Kidney epithelial cell (primary cell): ENCODE measurements at regions not wholly inside any gene's neighbourhood (a gene's known extent, or its start where the extent isn't known, plus 50 kb on each side); places are given as distances from the start of the nearest gene placed in this dataset.

Experiments used
- DNase-seq: peaks from one replicate; pipeline ENCODE4 v3.0.0-alpha.2; 2010; ENCODE audit warnings: low read depth
- H3K27me3 ChIP-seq: 2 replicates; pipeline ENCODE4 v1.6.0; 2011; ENCODE audit warnings: low read length; ENCODE audit not compliant: control insufficient read depth, insufficient read depth
- H3K36me3 ChIP-seq: 2 replicates; pipeline ENCODE4 v1.5.1; 2011; ENCODE audit warnings: low read length; ENCODE audit not compliant: control insufficient read depth, insufficient read depth
- H3K4me3 ChIP-seq: 2 replicates; pipeline ENCODE4 v1.5.1; 2011; ENCODE audit warnings: low read depth, mild to moderate bottlenecking, control low read depth, low read length
- CTCF ChIP-seq: IDR thresholded peaks from 2 replicates; pipeline ENCODE4 v1.5.1; 2011; ENCODE audit warnings: mild to moderate bottlenecking, moderate library complexity, low read length, control low read depth, inconsistent platforms; ENCODE audit not compliant: insufficient read depth, poor library complexity, severe bottlenecking

GRCh38 chr7:45246339-45246738 is 88.7 kb downstream of the RAMP3 start:
- Histone ChIP-seq H3K4me3 (no peak overlapping the region), H3K36me3 (no peaks in the 10 kb centered on the region), H3K27me3 (peaks cover 2% of the 10 kb centered on the region)
- no peak for DNase-seq
- no peak for TF ChIP-seq CTCF

- H3K4me3 ChIP-seq = no peak overlapping the region
- H3K27me3 ChIP-seq = no peaks in the 10 kb centered on the region
- no peak for TF ChIP-seq CTCF
- no peak for DNase-seq
- H3K36me3 ChIP-seq = no peaks in the 10 kb centered on the region
These were observed 94.7 kb downstream of the RAMP3 start for GRCh38 chr7:45252248-45252647.

- Histone ChIP-seq H3K36me3 (no peaks in the 10 kb centered on the region), H3K27me3 (no peaks in the 10 kb centered on the region), H3K4me3 (no peak overlapping the region)
- TF ChIP-seq CTCF = no peak
- DNase-seq = no peak
These were observed 95.3 kb downstream of the RAMP3 start for GRCh38 chr7:45252857-45253256.

- Histone ChIP-seq H3K4me3 (no peak overlapping the region), H3K27me3 (no peaks in the 10 kb centered on the region), H3K36me3 (no peaks in the 10 kb centered on the region)
- TF ChIP-seq CTCF = no peak
- DNase-seq = no peak
These were observed 95.8 kb downstream of the RAMP3 start for GRCh38 chr7:45253368-45253767.

GRCh38 chr7:45255187-45255586 is 97.6 kb downstream of the RAMP3 start:
- DNase-seq = no peak
- peaks cover 2% of the 10 kb centered on the region for H3K27me3 ChIP-seq
- no peaks in the 10 kb centered on the region for H3K36me3 ChIP-seq
- H3K4me3 ChIP-seq = no peak overlapping the region
- TF ChIP-seq CTCF = no peak

GRCh38 chr7:45256309-45256708 is 98.7 kb downstream of the RAMP3 start:
- Histone ChIP-seq H3K36me3 (no peaks in the 10 kb centered on the region), H3K27me3 (peaks cover 2% of the 10 kb centered on the region), H3K4me3 (no peak overlapping the region)
- TF ChIP-seq CTCF = no peak
- DNase-seq = no peak
